Hindlimb muscle (tissue), 1 donor: ENCODE measurements at regions not wholly inside any gene's neighbourhood (a gene's known extent, or its start where the extent isn't known, plus 50 kb on each side); places are given as distances from the start of the nearest gene placed in this dataset.
A peak's percentile ranks its signal among the peaks of the same experiment; 100 is the strongest.

ENCODE experiments used
- DNase-seq: peaks from one replicate; pipeline ENCODE4 v3.0.0-alpha.2; 2013

DNA sequence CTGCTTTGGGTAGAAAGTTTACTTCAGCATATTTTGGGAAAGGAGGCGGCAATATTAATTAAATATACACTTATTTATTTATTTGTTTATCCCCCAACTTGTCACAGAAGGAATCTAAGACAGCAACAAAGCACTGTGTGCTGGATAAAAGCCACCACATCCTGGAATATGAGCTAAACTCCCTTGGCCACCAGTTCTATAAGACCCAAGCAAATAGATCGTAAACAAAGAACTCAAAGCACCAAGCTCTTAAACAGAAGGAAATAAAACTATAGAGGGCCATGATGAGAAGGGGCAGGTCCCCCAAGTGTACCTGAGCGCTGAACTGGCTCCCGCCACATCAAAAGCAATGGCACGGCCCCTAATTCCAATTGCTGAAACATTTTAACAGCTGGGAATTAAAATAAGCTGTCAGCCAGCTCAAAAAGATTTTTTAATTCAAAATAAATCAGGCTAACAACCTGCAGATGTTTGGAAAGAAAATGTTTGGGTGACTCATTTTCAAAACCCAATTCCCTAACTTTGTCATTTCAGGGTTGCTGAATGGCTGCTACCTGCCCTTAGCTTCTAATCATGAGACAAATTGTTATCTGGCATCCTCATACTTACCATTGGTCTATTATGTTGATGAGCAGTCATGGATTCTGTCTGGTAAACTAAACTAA lies 127.1 kb downstream of the SLC30A10 start:
- peak; percentile 33 for DNase-seq

- DNase-seq = no peak
These were observed 129.9 kb downstream of the SLC30A10 start for GRCh38 chr1:219798283-219799030.

GRCh38 chr1:219797683-219798082 lies 130.7 kb downstream of the SLC30A10 start:
- DNase-seq = no peak

DNA sequence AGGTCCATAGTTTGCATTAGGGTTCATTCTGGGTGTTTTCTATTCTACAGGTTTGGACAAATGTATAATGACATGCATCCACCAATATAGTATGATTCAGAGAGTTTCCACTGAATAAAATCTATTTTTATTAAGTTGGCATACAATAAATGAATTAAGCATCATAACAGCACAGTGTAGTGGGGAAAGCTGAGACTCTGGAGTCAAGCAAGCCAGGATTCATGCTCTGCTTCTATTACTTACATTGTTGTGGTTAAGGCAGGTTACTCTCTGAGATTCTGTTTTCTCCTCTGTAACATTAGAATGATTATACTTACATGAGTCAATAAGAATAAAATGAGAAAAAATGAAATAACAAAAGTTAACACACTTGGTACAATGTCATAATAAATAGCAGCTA lies 131.3 kb downstream of the SLC30A10 start:
- no peak for DNase-seq

DNA sequence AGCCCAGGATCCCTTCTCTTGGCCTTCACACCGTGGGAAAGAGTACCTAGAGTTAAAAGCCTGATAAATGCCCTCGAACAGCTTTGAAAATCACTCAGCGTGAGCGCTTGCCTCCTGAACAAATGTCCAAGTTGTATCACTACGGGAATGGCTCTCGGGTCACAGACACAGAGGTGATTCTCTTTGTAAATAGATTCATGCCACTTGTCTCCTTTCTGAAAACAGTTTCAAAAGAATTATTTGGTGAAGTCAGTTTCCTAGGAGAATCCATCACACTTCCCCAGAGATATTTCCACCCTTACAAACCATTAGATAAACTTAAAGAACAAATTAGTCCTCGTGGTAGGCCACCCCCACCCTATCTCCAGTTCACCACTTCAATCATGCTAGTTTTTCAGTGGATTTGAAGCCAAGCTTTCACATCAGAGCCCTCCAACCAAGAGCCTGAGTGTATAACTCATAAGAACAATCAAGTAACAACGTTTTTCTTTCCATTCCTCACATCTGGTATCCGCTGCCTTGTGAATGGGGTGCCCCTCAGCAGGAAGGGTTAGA lies 132.9 kb downstream of the SLC30A10 start:
- no peak for DNase-seq

GRCh38 chr1:219794085-219794743 lies 134.1 kb downstream of the SLC30A10 start:
- no peak for DNase-seq

DNA sequence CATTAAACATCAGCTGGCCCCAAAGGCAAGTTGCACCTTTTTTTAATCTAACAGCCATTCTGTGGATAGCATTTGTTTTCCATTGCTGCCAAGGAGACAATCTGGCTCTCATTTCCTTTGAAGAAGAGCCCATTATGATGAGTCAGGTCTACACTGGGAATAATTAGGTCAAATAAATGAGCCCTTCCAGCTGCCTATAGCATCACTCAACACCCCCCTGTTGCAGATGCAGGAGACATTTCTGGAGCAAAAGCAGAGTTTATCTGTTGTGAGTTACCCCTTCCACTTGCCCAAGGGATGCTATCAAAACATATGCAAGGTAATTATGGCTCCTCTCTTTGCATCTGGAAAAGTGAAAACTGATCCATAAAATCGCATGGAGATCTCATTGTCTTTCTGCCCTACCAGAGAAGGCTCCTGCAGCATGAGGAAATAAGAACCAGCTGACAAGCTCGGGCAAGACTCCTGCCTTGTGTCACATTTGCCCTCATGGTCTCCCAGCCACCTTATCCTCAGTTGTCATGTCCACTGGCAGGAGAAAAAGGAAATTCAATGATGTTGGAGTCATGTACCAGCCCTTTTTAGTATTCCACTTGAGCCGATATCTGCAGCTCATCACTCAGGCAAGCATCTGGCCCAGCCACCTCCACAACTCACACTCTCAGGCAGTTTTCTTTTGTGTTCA lies 135.9 kb downstream of the SLC30A10 start:
- DNase-seq = peak; percentile 40

DNA sequence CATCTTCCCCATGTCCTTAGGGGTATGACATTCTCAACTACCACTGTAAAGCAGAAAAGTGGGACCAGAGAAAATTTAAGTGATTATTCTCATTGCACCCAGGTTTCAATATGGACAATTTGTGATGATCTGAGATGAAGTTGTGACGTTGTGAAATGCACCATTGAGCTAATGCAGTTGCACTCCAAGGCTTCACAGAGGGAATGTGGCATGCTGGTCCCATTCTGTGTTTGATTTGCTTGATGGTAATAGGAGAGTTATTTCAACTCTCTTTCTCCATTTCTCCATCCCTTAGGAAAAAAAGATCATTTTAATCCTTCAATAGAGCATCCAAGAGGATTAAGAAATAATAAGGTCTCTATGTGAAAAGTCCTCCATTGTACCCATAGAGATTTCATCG lies 136.6 kb downstream of the SLC30A10 start:
- no peak for DNase-seq

GRCh38 chr1:219790834-219791615 lies 137.3 kb downstream of the SLC30A10 start:
- no peak for DNase-seq

DNA sequence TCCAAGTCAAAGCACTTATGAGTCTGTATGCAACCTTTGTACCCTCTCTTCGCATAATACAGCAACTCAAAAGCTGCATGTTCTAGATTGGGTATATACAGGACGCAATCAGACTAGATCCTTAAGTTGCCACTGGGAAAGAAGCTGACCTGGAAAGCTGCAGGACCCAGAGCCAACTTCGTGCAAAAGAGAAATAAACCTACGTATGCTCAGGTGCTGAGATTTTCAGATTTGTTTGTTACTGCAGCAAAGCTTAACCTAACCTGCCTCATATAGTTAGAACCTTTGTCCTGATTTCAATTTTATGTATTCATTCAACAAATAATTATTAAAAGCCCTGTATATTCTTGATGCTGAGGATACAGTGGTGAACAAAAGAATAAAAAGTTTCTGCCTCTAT lies 139.7 kb downstream of the SLC30A10 start:
- no peak for DNase-seq

GRCh38 chr1:219788091-219788490 lies 140.3 kb downstream of the SLC30A10 start:
- DNase-seq = no peak

- DNase-seq = no peak
These were observed 143.5 kb downstream of the SLC30A10 start for GRCh38 chr1:219784660-219785381.

DNA sequence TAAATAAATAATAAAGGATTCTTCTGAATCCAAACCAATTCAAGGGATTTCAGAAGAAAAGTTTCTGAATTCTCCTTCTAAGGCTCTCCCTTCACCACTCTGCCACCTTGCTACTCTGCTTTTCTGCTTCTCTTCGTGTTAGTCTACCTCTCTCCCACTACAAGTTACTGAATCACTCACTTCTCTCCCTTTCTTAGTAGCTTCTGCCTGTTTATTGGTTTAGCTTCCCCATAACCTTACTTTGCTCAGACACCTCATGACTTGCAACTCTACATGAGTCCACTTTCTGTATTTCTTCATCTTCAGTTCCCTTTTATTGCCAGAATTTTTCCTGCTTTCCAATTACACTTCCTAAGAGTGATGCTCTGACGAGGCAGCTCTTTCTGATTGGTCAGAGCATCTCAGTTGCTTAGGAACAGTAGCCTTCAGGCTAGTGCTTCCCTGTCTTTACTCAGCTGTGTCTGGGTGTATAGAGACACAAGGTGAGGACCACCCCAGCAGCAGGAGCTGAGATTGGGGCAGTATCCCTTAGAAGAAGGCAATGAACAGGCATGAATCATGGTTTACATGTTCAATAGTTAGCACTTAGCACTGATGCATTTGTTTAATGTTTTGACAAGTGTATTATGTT lies 144.6 kb downstream of the SLC30A10 start:
- no peak for DNase-seq

DNA sequence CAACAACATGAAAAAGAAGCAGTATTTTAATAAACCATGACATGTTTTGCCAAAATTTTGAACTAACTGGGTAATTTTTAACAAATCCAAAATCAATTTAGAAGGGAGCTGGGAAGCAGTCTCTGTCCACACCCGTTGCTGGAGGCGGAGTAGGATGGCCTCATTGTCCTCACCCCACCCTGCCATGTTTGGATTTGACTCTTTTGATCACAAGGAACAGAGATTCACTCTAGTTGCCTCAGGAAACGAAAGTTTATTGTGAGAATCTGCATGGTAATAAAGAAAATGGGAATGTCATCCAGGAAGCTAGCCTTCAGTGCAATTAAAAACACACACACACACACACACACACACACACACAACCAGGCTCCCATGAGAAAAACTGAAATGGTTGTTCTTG lies 145.4 kb downstream of the SLC30A10 start:
- no peak for DNase-seq

DNA sequence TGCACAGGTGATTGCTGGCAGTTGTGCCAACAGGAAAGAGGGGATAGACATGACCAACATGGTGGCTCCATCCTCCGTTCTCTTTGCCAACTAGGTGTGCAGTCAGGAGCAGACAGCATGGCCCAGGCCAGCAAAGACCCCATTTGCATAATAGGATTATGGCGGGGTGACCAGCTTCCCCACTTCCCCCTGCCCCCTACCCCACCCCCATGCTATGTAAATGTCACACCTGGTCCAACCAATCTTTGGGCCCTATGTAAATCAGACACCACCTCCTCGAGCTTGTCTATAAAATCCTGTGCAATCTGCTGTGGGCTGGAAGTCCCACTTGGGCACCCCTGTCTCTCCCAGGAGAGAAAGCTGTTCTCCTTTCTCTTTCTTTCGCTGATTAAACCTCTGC lies 146.0 kb downstream of the SLC30A10 start:
- DNase-seq = no peak

- DNase-seq = no peak
These were observed 146.9 kb downstream of the SLC30A10 start for GRCh38 chr1:219781491-219781890.

- no peak for DNase-seq
These were observed 149.5 kb downstream of the SLC30A10 start for GRCh38 chr1:219778793-219779369.

GRCh38 chr1:219778110-219778509 lies 150.2 kb downstream of the SLC30A10 start:
- no peak for DNase-seq

DNA sequence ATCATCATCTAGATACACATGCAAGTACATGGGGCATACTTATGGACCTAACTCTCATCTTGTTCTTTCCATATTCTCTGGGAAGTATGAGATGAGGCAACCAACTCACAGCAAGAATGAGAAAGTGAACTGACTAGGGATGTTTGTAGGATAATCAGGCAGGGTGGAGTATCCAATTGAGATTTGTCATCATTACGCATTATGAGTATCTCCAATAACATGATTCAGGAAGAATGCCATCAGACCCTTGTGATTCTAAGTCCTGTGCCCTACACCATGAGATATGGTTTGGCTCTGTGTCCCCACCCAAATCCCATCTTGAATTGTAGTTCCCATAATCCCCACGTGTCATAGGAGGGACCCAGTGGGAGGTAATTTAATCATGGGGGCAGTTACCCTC lies 154.0 kb downstream of the SLC30A10 start:
- no peak for DNase-seq

GRCh38 chr1:219773775-219774174 lies 154.6 kb downstream of the SLC30A10 start:
- DNase-seq = no peak
